ENCODE measurements at regions not wholly inside any gene's neighbourhood (a gene's known extent, or its start where the extent isn't known, plus 50 kb on each side); places are given as distances from the start of the nearest gene placed in this dataset.

GRCh38 chr6:25165177-25165576 is 114.0 kb upstream of the CARMIL1 start:
- TF ChIP-seq CTCF (conservative IDR thresholded peaks at IDR 0.05), result no peak
- no peaks in the 10 kb centered on the region for H4K20me1 ChIP-seq (ENCODE audit: control insufficient read depth, insufficient read depth, insufficient read length)
- H3K27me3 ChIP-seq (ENCODE audit: insufficient read depth, low read length), result no peaks in the 10 kb centered on the region
- no peak overlapping the region for H2AFZ ChIP-seq (ENCODE audit: low read length)
- no peak overlapping the region for H4K5ac ChIP-seq (ENCODE audit: insufficient read length, low read depth, low read length)
- peaks cover 1 to 2% (median 2%) of the 10 kb centered on the region in 3 experiments; a peak in 2 of 7 replicates for H3K36me3 Mint-ChIP-seq (ENCODE audit: insufficient read depth in 1 of 3, low read depth in 3 of 3)
- no peaks in the 10 kb centered on the region for H3K4me1 Mint-ChIP-seq
- no peak overlapping the region for H2AK5ac ChIP-seq (ENCODE audit: insufficient read length, low read length)
- no peak overlapping the region for H3K56ac ChIP-seq (ENCODE audit: insufficient read length, low read depth, low read length)
- no peak overlapping the region for H2BK20ac ChIP-seq (ENCODE audit: low read depth, low read length, poor library complexity, severe bottlenecking)
- peaks cover 5% of the 10 kb centered on the region in 2 experiments; a peak in 4 of 5 replicates for H3K9me3 Mint-ChIP-seq
- H2BK12ac ChIP-seq (ENCODE audit: insufficient read length, low read depth, low read length), result no peak overlapping the region
- H3K9ac ChIP-seq (ENCODE audit: extremely low read depth, insufficient read length, low read length), result no peak overlapping the region
- no peak overlapping the region for H3K27ac ChIP-seq (ENCODE audit: insufficient read length, low read depth, low read length)
- no peak overlapping the region for H2BK5ac ChIP-seq (ENCODE audit: insufficient read length, low read length)
- no peak overlapping the region for H3K23ac ChIP-seq (ENCODE audit: insufficient read length, low read depth, low read length)
- no peak overlapping the region for H3K4me2 ChIP-seq (ENCODE audit: insufficient read depth, insufficient read length, low read length)
- no peak overlapping the region for H3K4ac ChIP-seq (ENCODE audit: low read depth, low read length)
- peaks cover 2% of the 10 kb centered on the region; the same call in 1 of the 2 replicates for H3K27me3 Mint-ChIP-seq (ENCODE audit: low read depth)
- H3K4me1 ChIP-seq (ENCODE audit: insufficient read depth, low read length), result no peaks in the 10 kb centered on the region
- H2BK15ac ChIP-seq (ENCODE audit: low read depth, low read length), result no peak overlapping the region
- H3K9me3 ChIP-seq (ENCODE audit: control insufficient read depth, low read depth, low read length), result no peaks in the 10 kb centered on the region
- H3K14ac ChIP-seq (ENCODE audit: insufficient read depth, low read length), result no peak overlapping the region
- no peak overlapping the region for H3K18ac ChIP-seq (ENCODE audit: insufficient read length, low read depth, low read length)
- H3K23me2 ChIP-seq (ENCODE audit: insufficient read length, low read depth, low read length, poor library complexity, severe bottlenecking), result no peaks in the 10 kb centered on the region
- no peaks in the 10 kb centered on the region for H3K79me1 ChIP-seq (ENCODE audit: insufficient read depth, low read depth, low read length, poor library complexity, severe bottlenecking)
- H3K79me2 ChIP-seq (ENCODE audit: insufficient read depth, low read length), result no peaks in the 10 kb centered on the region
- H4K91ac ChIP-seq (ENCODE audit: insufficient read length, low read depth, low read length), result no peak overlapping the region
- no peak overlapping the region for H4K8ac ChIP-seq (replicated peaks; ENCODE audit: insufficient read length, low read depth, low read length)
- DNase-seq, result no peak
- no peak overlapping the region for H2BK120ac ChIP-seq (ENCODE audit: low read depth, low read length, poor library complexity, severe bottlenecking)
- H3T11ph ChIP-seq (ENCODE audit: low read length), result no peak overlapping the region
- no peak overlapping the region for H3K27ac Mint-ChIP-seq
- no CpG with 5 or more reads among the region's 7 CpGs for WGBS (ENCODE audit: extremely low coverage, insufficient read length, low lambda C conversion rate)
- H3K4me3 Mint-ChIP-seq, result no peak overlapping the region

Measured in H9 (cell line).